ENCODE measurements at regions not wholly inside any gene's neighbourhood (a gene's known extent, or its start where the extent isn't known, plus 50 kb on each side); places are given as distances from the start of the nearest gene placed in this dataset.

- no peak overlapping the region for H4K8ac ChIP-seq (ENCODE audit: extremely low read depth, insufficient read depth, low read length)
- no peak overlapping the region for H3K27ac ChIP-seq (ENCODE audit: low read depth, low read length)
- FAIRE-seq, result no peak
- peaks cover 0 to 2% of the 10 kb centered on the region in 2 experiments for H4K20me1 ChIP-seq (replicated peaks in 1 of 2; ENCODE audit: control insufficient read depth in 1 of 2, insufficient read depth in 2 of 2, low read length in 2 of 2)
- no peaks in the 10 kb centered on the region; a peak in 1 of 8 replicates for H3K36me3 ChIP-seq (ENCODE audit: control insufficient read depth in 2 of 4, insufficient read depth in 4 of 4, low read length in 3 of 4)
- no peak overlapping the region for H3K4ac ChIP-seq (replicated peaks; ENCODE audit: insufficient read length, low read depth, low read length)
- no peak overlapping the region for H3K23ac ChIP-seq (ENCODE audit: insufficient read length)
- no peak overlapping the region for H3K9ac ChIP-seq (replicated peaks in 1 of 4; ENCODE audit: extremely low read depth in 1 of 4, low read depth in 3 of 4, low read length in 3 of 4)
- H3K56ac ChIP-seq (replicated peaks; ENCODE audit: insufficient read length, low read depth, low read length), result no peak overlapping the region
- peak in 1 of 2 experiments; percentile 22 for DNase-seq (ENCODE audit: low read depth in 1 of 2, low spot score in 2 of 2)
- H3K79me2 ChIP-seq (ENCODE audit: control insufficient read depth in 1 of 2, insufficient read depth in 2 of 2, low read length in 2 of 2), result no peaks in the 10 kb centered on the region
- 95% methylated on average over 9 of the region's 10 CpGs; no CpG with 5 or more reads in 1 of the 2 experiments for WGBS, 2 experiments (ENCODE audit: extremely low coverage in 1 of 2, insufficient coverage in 1 of 2, insufficient read length in 1 of 2, insufficient replicate concordance in 2 of 2, low coverage in 1 of 2, low lambda C conversion rate in 2 of 2, missing lambda C conversion rate in 1 of 2)
- no peak overlapping the region for H3K18ac ChIP-seq (ENCODE audit: extremely low read depth, low read length)
- H3K79me1 ChIP-seq (ENCODE audit: low read depth, low read length), result 0 out of 2 replicates have a peak, but pooled peaks cover 3% of the 10 kb centered on the region
- no peak overlapping the region for H2AK5ac ChIP-seq (ENCODE audit: low read depth, low read length)
- H3K4me2 ChIP-seq (ENCODE audit: insufficient read depth in 1 of 2, low read depth in 2 of 2, low read length in 2 of 2), result no peak overlapping the region
- H2BK120ac ChIP-seq (replicated peaks; ENCODE audit: low read depth, low read length), result no peak overlapping the region
- no peak overlapping the region for H2BK15ac ChIP-seq (ENCODE audit: low read length)
- no peak overlapping the region for H2BK12ac ChIP-seq (ENCODE audit: low read depth, low read length)
- H3K4me3 ChIP-seq (ENCODE audit: extremely low read depth in 1 of 4, insufficient read depth in 2 of 4, low read depth in 3 of 4, low read length in 4 of 4), result no peak overlapping the region
- H2BK20ac ChIP-seq (ENCODE audit: low read length), result no peak overlapping the region
- POLR2A ChIA-PET (ENCODE audit: partially characterized antibody), result no interaction called here
- H3K9me3 ChIP-seq (ENCODE audit: insufficient read depth in 2 of 2, low read depth in 1 of 2, low read length in 1 of 2), result peaks cover 2 to 7% of the 10 kb centered on the region in 2 experiments; a peak in 2 of 4 replicates
- H2BK5ac ChIP-seq (ENCODE audit: low read depth, low read length), result no peak overlapping the region
- peaks cover 7% of the 10 kb centered on the region for H3K23me2 ChIP-seq (ENCODE audit: low read depth, low read length)
- CTCF ChIA-PET (ENCODE audit: partially characterized antibody), result interaction anchor here (1.6 to 3.4 kb wide), 2 partner anchors 34 to 85 kb away, joined by 4 to 14 read pairs; no protein-coding TSS in a partner anchor
- no peaks in the 10 kb centered on the region; a peak in 1 of 7 replicates for H3K27me3 ChIP-seq (replicated peaks in 1 of 4; ENCODE audit: control insufficient read depth in 3 of 4, extremely low read depth in 1 of 4, insufficient read depth in 3 of 4, low read length in 3 of 4)
- H3K14ac ChIP-seq (ENCODE audit: insufficient read length), result no peak overlapping the region
- no peak overlapping the region for H4K91ac ChIP-seq (replicated peaks; ENCODE audit: insufficient read length, low read length)
- H4K5ac ChIP-seq (ENCODE audit: insufficient read length, low read depth, low read length), result no peak overlapping the region
- H2AFZ ChIP-seq (ENCODE audit: low read length), result no peak overlapping the region
- H3K4me1 ChIP-seq (replicated peaks in 1 of 4; ENCODE audit: control insufficient read depth in 3 of 4, insufficient read depth in 4 of 4, low read length in 3 of 4), result no peaks in the 10 kb centered on the region; a peak in 1 of 7 replicates
- TF ChIP-seq RNF2 (IDR thresholded peaks at IDR 0.05; ENCODE audit: borderline replicate concordance, low read depth, low read length, missing control alignments, poor library complexity, severe bottlenecking), result no peak
- TF ChIP-seq HDAC2 (IDR thresholded peaks at IDR 0.05; ENCODE audit: borderline replicate concordance in 1 of 2, low read depth in 2 of 2, low read length in 2 of 2), result no peak
- TF ChIP-seq CEBPB (IDR thresholded peaks at IDR 0.05; ENCODE audit: low read depth, low read length), result no peak
- no peak for TF ChIP-seq SP2 (IDR thresholded peaks at IDR 0.05; ENCODE audit: low read length)
- no peak for TF ChIP-seq SIRT6 (IDR thresholded peaks at IDR 0.05; ENCODE audit: low read length)
- no peak for TF ChIP-seq SIX5 (IDR thresholded peaks at IDR 0.05; ENCODE audit: low read depth, low read length)
Measured at GRCh38 chr6:169866140-169866534, 114.7 kb downstream of the ERMARD start.

Measured in H1 (cell line).